Colonic mucosa (tissue), 4 donors: ENCODE measurements at regions not wholly inside any gene's neighbourhood (a gene's known extent, or its start where the extent isn't known, plus 50 kb on each side); places are given as distances from the start of the nearest gene placed in this dataset.

Source experiments
- DNase-seq: peaks from one replicate; pipeline ENCODE4 v3.0.0-alpha.2; 2020
- H3K27ac ChIP-seq: fragments of 200-600 bp; one replicate; pipeline ENCODE4 v1.8.0; 2021
- H3K27me3 ChIP-seq: fragments of 200-600 bp; one replicate; pipeline ENCODE4 v1.8.0; 2021
- H3K36me3 ChIP-seq: fragments of 200-600 bp; one replicate; pipeline ENCODE4 v1.8.0; 2021
- H3K4me1 ChIP-seq: fragments of 200-600 bp; one replicate; pipeline ENCODE4 v1.8.0; 2021; ENCODE audit warnings: mild to moderate bottlenecking
- H3K4me3 ChIP-seq: fragments of 200-600 bp; one replicate; pipeline ENCODE4 v1.8.0; 2021
- H3K9ac ChIP-seq, 2 donors: one replicate each; pipeline ENCODE4 v1.7.0; 2013; ENCODE audit warnings: control low read depth in 2 of 2, low read depth in 2 of 2, low read length in 2 of 2
- H3K9me3 ChIP-seq: fragments of 200-600 bp; one replicate; pipeline ENCODE4 v1.8.0; 2021
- CTCF ChIP-seq: fragments of 200-600 bp; IDR thresholded peaks from one replicate; pipeline ENCODE4 v1.8.0; 2022; ENCODE audit warnings: antibody characterized with exemption, mild to moderate bottlenecking
- intact Hi-C: fragments of 100-400 bp; cut with DNase I; formaldehyde crosslinking; loops from one replicate; pipeline ENCODE4 v1.14.1; 2022
- donor health status: healthy.
- donor health status: DM: no; HTN: no; CAD: no.
- donor health status: DM: no; HTN: no; CAD: no.

DNA sequence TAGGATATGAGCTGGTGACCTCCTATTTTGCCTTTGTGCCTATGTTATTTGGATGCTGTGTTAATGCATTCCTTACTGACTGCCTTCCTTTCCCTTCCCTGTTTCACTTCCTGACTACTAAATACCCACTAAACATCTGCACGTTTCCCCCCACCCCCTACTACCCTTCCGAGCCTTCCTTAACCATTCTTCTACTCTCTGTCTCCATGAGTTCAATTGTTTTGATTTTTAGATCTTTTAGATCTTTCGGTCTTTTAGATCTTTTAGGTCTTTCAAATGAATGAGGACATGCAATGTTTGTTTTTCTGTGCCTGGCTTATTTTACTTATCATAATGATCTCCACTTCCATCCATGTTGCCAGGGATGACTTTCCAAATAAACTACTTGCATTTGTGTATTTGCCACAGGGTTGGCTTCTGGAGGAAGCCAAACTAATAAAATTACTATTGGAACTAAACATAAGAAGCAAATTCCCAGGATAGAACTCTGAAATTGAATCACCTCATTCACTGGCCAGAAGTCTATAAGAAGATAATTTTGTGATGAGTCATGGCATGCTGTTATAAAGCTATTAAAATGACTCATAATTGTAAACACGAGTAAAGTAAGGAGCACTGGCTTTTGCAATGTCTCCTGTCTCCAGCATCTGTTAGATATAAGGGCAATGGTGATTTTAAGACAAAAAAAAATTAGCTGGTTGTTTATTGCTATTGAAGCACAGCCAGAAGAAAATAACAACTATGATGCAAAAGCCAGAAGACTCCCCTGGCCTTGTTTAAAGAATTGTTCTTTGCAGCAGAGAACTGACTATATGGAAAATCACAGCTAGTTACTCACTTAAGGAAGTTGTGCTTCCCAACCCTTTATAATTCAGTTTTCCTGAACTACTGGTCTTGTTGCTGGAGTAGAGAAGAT lies 586.3 kb downstream of the LRFN5 start:
- H3K27ac ChIP-seq, result no peak overlapping the region
- intact Hi-C loops, result no loop called here
- no peak overlapping the region for H3K4me3 ChIP-seq
- no peaks in the 10 kb centered on the region for H3K27me3 ChIP-seq
- no peaks in the 10 kb centered on the region for H3K4me1 ChIP-seq
- no peak overlapping the region for H3K9ac ChIP-seq
- H3K36me3 ChIP-seq, result no peaks in the 10 kb centered on the region
- DNase-seq, result no peak
- TF ChIP-seq CTCF, result no peak
- no peaks in the 10 kb centered on the region for H3K9me3 ChIP-seq

GRCh38 chr14:42190744-42191143 lies 584.1 kb downstream of the LRFN5 start:
- TF ChIP-seq CTCF, result no peak
- Histone ChIP-seq H3K9me3 (no peaks in the 10 kb centered on the region), H3K4me3 (no peak overlapping the region), H3K27me3 (no peaks in the 10 kb centered on the region), H3K9ac (no peak overlapping the region), H3K27ac (no peak overlapping the region), H3K4me1 (no peaks in the 10 kb centered on the region), H3K36me3 (no peaks in the 10 kb centered on the region)
- intact Hi-C loops, result no loop called here
- DNase-seq, result no peak

DNA sequence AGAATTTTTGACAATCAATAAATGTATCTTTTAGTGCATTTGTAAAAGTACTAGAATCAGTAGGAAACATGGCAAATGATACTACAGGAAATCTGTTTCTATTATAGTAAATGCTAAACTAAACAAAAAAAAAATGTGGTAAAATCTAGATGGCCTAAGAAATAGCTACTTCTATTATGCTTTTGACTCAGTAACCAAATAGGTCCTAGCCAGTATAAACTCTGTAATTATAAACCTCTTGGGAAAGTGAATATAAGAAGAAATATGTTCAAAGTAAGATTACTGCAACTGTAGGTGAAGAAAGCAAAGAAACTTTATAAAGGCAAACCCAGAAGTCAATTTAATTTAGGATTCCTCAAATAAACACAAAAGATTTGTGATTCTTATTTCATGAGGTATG lies 581.2 kb downstream of the LRFN5 start:
- intact Hi-C loops, result no loop called here
- Histone ChIP-seq H3K9me3 (no peaks in the 10 kb centered on the region), H3K27me3 (no peaks in the 10 kb centered on the region)

DNA sequence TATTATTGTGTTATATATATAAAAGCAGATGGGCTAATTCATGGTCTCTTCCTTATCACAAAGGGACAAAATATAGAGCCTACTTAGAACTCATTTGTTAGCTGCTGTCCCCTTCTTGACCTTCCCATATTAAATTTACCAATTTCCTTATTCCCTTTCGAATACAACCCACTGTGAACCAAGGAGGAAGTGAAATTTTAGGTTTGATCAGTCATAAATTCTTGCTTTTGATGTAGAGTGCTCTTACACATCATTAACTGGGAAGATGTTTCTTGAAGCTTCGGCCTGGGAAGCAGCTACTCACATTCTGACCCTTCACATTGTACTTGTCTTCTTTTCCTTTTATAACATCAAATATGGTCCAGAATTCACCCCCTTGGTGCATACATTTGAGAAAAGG lies 579.0 kb downstream of the LRFN5 start:
- Histone ChIP-seq H3K27me3 (no peaks in the 10 kb centered on the region), H3K9ac (no peak overlapping the region), H3K36me3 (no peaks in the 10 kb centered on the region), H3K4me1 (no peaks in the 10 kb centered on the region), H3K4me3 (no peak overlapping the region), H3K27ac (no peak overlapping the region), H3K9me3 (no peaks in the 10 kb centered on the region)
- no peak for DNase-seq
- intact Hi-C loops, result no loop called here
- TF ChIP-seq CTCF, result no peak

More for the DNA sequence above, 581.2 kb downstream of the LRFN5 start:
- Histone ChIP-seq H3K4me3 (no peak overlapping the region), H3K36me3 (no peaks in the 10 kb centered on the region), H3K9ac (no peak overlapping the region), H3K4me1 (no peaks in the 10 kb centered on the region), H3K27ac (no peak overlapping the region)
- no peak for TF ChIP-seq CTCF
- DNase-seq, result no peak

DNA sequence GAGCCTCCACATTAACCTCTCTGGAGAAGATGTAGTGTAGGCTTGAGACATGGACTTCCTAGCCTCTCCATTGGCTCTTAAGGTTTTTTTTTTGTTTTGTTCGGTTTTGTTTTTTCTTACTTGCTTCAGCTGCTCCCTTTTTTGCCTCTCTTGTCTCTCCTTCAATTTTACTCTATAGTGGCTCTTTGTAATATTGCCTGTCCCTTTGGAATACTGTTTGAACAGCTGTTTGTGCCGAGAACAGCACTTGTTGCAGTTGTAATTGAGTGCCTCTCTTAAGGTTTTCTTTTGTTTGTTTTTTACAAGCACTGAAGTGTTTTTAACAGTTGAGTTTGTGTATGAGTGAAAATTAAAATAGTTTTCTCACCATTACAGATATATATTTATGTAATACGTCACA lies 567.7 kb downstream of the LRFN5 start:
- Histone ChIP-seq H3K4me3 (no peak overlapping the region), H3K9me3 (no peaks in the 10 kb centered on the region), H3K27me3 (no peaks in the 10 kb centered on the region), H3K27ac (no peak overlapping the region), H3K36me3 (no peaks in the 10 kb centered on the region), H3K4me1 (no peaks in the 10 kb centered on the region), H3K9ac (no peak overlapping the region)
- no peak for DNase-seq
- intact Hi-C loops, result no loop called here
- TF ChIP-seq CTCF, result no peak
